Breast epithelium (tissue), 4 donors: ENCODE measurements at regions not wholly inside any gene's neighbourhood (a gene's known extent, or its start where the extent isn't known, plus 50 kb on each side); places are given as distances from the start of the nearest gene placed in this dataset.
"Not testable (repeated sequence)": the region's sequence is repeated elsewhere in the genome, so short reads cannot be mapped to it uniquely, and the experiment has no call there.

Source experiments
- DNase-seq, 2 donors: peaks; one replicate each; pipeline ENCODE4 v3.0.0-alpha.2; 2019; ENCODE audit warnings: low spot score in 2 of 2
- H3K27ac ChIP-seq, 2 donors: fragments of 200-600 bp; sonication (generic) in 1 of 2; one replicate each; pipeline ENCODE4 v1.5.1; 2016 to 2019; ENCODE audit warnings: mild to moderate bottlenecking in 1 of 2
- H3K27me3 ChIP-seq, 2 donors: fragments of 200-600 bp; sonication (generic) in 1 of 2; one replicate each; pipeline versions ENCODE4 v1.5.1 to v1.6.0; 2017 to 2019; ENCODE audit warnings: control low read depth in 1 of 2, mild to moderate bottlenecking in 1 of 2
- H3K36me3 ChIP-seq: fragments of 200-600 bp; one replicate; pipeline ENCODE4 v1.5.1; 2019
- H3K4me1 ChIP-seq, 2 donors: fragments of 200-600 bp; sonication (generic); one replicate each; pipeline ENCODE4 v1.5.1; 2016 to 2019; ENCODE audit warnings: control low read depth in 1 of 2
- H3K4me3 ChIP-seq, 3 donors: fragments of 200-600 bp; sonication (generic); 1 replicate in 2 of 3; 2 replicates in 1 of 3; pipeline ENCODE4 v1.5.1; 2016 to 2019; ENCODE audit warnings: mild to moderate bottlenecking in 3 of 3, moderate library complexity in 2 of 3
- H3K9me3 ChIP-seq, 2 donors: fragments of 200-600 bp; sonication (generic) in 1 of 2; one replicate each; pipeline ENCODE4 v1.5.1; 2016 to 2019; ENCODE audit warnings: control low read depth in 1 of 2
- POLR2A ChIP-seq: fragments of 450-650 bp; IDR thresholded peaks from one replicate; pipeline ENCODE4 v1.6.1; 2016; ENCODE audit warnings: antibody characterized with exemption, mild to moderate bottlenecking, moderate library complexity
- POLR2AphosphoS5 ChIP-seq, 3 donors: sonication (generic); formaldehyde crosslinking; IDR thresholded peaks; one replicate each; pipeline ENCODE4 v1.6.1; 2017; ENCODE audit warnings: antibody characterized with exemption in 3 of 3
- intact Hi-C: fragments of 100-400 bp; cut with DNase I; formaldehyde crosslinking; loops from one replicate; pipeline ENCODE4 v1.15.1; 2023; ENCODE audit warnings: low total_unique reads
- TF ChIP-seq, protein P1 (sequence below), 3 donors: fragments of 450-650 bp; IDR thresholded peaks; one replicate each; pipeline ENCODE4 v1.5.1; 2016 to 2017; ENCODE audit warnings: antibody characterized with exemption in 3 of 3, mild to moderate bottlenecking in 3 of 3, moderate library complexity in 3 of 3

DNA sequence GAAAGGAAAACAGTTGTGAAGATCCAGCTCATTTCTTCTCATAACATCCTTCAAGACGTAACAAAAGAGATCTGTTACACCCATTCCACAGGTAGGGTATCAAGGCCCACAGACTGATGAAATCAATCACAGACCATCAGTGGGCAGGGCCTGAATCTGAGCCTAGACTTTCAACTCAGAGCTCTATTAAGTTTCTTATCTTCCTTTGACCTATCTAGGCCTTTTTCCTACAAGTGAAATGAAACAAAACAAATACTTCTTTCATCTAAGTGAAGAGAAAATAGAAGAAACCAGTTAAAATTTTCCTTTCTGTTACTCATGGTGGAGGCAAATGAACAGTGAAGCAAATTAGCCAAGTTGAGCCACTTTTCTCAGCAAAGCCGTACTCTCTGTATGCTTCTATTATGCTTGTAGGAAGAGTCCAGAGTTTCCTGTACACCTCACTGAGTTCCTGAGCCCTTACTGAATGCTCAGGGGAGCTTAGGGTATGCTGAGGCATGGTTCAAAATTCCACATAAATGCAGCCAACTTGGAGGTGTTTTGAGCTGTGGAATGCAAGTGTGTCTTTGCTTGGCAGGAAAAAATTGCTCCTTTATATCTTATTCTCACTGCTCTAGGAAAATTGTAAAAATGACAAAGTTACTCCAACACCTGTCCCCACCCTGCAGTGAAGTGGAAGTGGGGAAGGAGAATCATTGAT lies 91.9 kb downstream of the FEM1C start:
- no peak overlapping the region for H3K27ac ChIP-seq
- H3K4me3 ChIP-seq, result no peak overlapping the region
- no peaks in the 10 kb centered on the region for H3K27me3 ChIP-seq
- H3K36me3 ChIP-seq, result no peaks in the 10 kb centered on the region
- intact Hi-C loops, result no loop called here
- TF ChIP-seq, protein P1, sequence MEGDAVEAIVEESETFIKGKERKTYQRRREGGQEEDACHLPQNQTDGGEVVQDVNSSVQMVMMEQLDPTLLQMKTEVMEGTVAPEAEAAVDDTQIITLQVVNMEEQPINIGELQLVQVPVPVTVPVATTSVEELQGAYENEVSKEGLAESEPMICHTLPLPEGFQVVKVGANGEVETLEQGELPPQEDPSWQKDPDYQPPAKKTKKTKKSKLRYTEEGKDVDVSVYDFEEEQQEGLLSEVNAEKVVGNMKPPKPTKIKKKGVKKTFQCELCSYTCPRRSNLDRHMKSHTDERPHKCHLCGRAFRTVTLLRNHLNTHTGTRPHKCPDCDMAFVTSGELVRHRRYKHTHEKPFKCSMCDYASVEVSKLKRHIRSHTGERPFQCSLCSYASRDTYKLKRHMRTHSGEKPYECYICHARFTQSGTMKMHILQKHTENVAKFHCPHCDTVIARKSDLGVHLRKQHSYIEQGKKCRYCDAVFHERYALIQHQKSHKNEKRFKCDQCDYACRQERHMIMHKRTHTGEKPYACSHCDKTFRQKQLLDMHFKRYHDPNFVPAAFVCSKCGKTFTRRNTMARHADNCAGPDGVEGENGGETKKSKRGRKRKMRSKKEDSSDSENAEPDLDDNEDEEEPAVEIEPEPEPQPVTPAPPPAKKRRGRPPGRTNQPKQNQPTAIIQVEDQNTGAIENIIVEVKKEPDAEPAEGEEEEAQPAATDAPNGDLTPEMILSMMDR (IDR thresholded peaks at IDR 0.05), result no peak
- TF ChIP-seq POLR2A, result no peak
- no peak for TF ChIP-seq POLR2AphosphoS5 (IDR thresholded peaks at IDR 0.05)
- no peaks in the 10 kb centered on the region for H3K4me1 ChIP-seq
- DNase-seq, result no peak
- no peaks in the 10 kb centered on the region for H3K9me3 ChIP-seq

DNA sequence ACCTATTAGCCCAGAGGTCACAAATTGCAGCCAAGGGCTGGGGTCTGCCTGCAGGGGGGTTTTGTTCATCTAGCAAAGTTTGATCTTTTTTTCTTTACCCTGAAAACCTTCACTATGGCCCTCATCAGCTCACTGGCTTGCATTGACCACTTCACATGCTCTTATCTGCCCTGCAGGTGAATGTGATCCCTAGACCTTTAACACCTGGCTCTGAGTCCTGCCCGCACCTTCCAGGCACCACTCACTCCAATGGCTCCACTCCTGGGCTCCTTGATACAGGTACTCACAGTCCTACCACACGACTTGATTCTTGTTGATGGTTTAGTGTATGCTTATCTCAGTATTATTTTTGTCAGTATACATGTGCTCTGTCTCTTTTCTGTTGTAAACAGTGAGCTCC lies 92.5 kb downstream of the FEM1C start:
- Histone ChIP-seq H3K9me3 (no peaks in the 10 kb centered on the region), H3K4me3 (no peak overlapping the region), H3K27ac (no peak overlapping the region), H3K4me1 (no peaks in the 10 kb centered on the region), H3K27me3 (no peaks in the 10 kb centered on the region), H3K36me3 (no peaks in the 10 kb centered on the region)
- TF ChIP-seq POLR2A, result no peak
- TF ChIP-seq POLR2AphosphoS5 (IDR thresholded peaks at IDR 0.05), result no peak
- TF ChIP-seq, protein P1 (IDR thresholded peaks at IDR 0.05), result no peak
- intact Hi-C loops, result no loop called here
- DNase-seq, result no peak

DNA sequence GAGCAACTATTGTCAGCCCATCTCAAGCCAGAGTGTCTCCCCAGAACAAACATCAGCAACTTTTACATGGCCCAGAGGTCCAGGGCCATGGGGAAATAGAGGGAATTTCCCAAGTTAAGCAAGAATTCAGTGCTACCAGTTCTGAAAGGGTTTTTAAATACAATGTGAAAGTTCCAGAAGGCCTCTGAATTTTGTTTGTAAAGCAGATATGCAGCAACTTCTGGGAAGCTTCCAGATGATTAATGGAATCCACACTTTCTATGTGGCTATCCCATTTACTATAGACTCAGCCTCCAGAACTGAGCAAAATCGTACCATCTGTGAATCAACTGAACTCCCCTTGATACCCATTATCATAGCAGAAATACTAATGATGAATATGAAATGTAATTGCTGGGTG lies 93.8 kb downstream of the FEM1C start:
- Histone ChIP-seq H3K27me3 (no peaks in the 10 kb centered on the region), H3K9me3 (no peaks in the 10 kb centered on the region), H3K36me3 (no peaks in the 10 kb centered on the region), H3K27ac (peak overlapping the region; percentile 10 to 32), H3K4me1 (no peaks in the 10 kb centered on the region), H3K4me3 (no peak overlapping the region)
- TF ChIP-seq POLR2A, result no peak
- TF ChIP-seq, protein P1 (IDR thresholded peaks at IDR 0.05), result no peak
- TF ChIP-seq POLR2AphosphoS5 (IDR thresholded peaks at IDR 0.05), result no peak
- DNase-seq, result no peak
- intact Hi-C loops, result no loop called here

DNA sequence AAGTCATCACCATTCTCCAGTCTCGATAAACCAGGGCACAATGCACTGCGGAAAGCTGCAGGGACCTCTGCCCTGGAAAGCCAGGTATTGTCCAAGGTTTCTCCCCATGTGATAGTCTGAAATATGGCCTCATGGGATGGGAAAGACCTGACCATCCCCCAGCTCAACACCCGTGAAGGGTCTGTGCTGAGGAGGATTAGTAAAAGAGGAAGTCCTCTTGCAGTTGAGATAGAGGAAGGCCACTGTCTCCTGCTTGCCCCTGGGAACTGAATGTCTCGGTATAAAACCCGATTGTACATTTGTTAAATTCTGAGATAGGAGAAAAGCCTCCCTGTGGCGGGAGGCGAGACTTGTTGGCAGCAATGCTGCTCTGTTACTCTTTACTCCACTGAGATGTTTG lies 95.9 kb downstream of the FEM1C start:
- intact Hi-C loops, result not testable (repeated sequence)

DNA sequence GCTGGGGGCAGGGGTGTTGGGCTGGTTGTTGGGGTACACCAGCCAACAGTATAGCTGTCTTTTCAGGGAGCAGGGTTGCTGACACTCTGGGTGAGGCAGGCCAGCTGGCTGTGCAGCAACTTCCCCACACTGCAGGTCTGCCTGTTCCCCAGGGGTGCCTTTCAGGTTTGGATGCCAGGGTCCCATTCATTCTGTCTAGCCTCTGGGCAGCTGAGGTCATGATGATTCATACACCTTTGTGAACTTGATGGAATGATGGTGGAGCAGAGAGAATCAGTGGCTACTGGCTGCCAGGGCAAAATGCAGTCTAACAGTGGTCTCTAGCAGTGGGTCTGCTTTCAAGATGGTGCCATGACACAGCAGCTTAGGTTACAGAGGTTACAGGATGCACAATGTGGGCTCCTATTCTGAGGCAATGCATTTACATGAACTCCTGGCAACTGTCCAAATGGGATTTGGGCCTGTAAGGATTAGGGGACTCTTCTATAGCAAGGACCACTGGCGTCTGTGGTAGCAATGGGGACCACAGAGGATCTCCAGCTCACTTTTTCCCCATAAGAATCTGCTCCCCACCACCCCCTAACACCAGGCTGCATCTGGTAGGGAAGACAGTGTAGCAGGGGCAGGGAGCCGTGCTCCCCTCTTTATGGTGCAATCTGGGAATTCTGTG lies 103.7 kb downstream of the FEM1C start:
- Histone ChIP-seq H3K27me3 (no peaks in the 10 kb centered on the region), H3K27ac (no peak overlapping the region), H3K9me3 (peaks cover 5 to 6% of the 10 kb centered on the region in 2 donors), H3K4me1 (no peaks in the 10 kb centered on the region), H3K36me3 (no peaks in the 10 kb centered on the region), H3K4me3 (no peak overlapping the region)
- intact Hi-C loops, result no loop called here
- DNase-seq, result no peak
- TF ChIP-seq POLR2A, result no peak
- TF ChIP-seq POLR2AphosphoS5 (IDR thresholded peaks at IDR 0.05), result no peak
- TF ChIP-seq, protein P1 (IDR thresholded peaks at IDR 0.05), result no peak

More for the DNA sequence above, 95.9 kb downstream of the FEM1C start:
- not testable (repeated sequence) for H3K27me3 ChIP-seq, H3K36me3 ChIP-seq, H3K9me3 ChIP-seq, DNase-seq, H3K4me3 ChIP-seq, H3K27ac ChIP-seq, H3K4me1 ChIP-seq
